GM21723 (cell line): ENCODE measurements at regions not wholly inside any gene's neighbourhood (a gene's known extent, or its start where the extent isn't known, plus 50 kb on each side); places are given as distances from the start of the nearest gene placed in this dataset.

Experiments used
- ATAC-seq: cut with Tn5 transposase; IDR thresholded peaks from one replicate; pipeline ENCODE4 v1.9.1; 2021; ENCODE audit warnings: mild to moderate bottlenecking, moderate library complexity; ENCODE audit not compliant: unreplicated experiment

GRCh38 chr2:21480162-21480561, 356.4 kb downstream of the TDRD15 start:
- ATAC-seq, result no peak

- ATAC-seq, result no peak
Measured at GRCh38 chr2:21484643-21485042, 360.9 kb downstream of the TDRD15 start.

GRCh38 chr2:21486445-21486844, 362.7 kb downstream of the TDRD15 start:
- ATAC-seq, result no peak

- ATAC-seq, result no peak
Measured at GRCh38 chr2:21489080-21489479, 365.3 kb downstream of the TDRD15 start.

- ATAC-seq, result no peak
Measured at GRCh38 chr2:21498016-21498415, 374.2 kb downstream of the TDRD15 start.

- no peak for ATAC-seq
Measured at GRCh38 chr2:21500401-21500945, 376.7 kb downstream of the TDRD15 start.

GRCh38 chr2:21501376-21502027, 377.7 kb downstream of the TDRD15 start:
- ATAC-seq, result no peak

- no peak for ATAC-seq
Measured at GRCh38 chr2:21515903-21516302, 392.1 kb downstream of the TDRD15 start.

GRCh38 chr2:21519412-21519811, 395.6 kb downstream of the TDRD15 start:
- ATAC-seq, result no peak

GRCh38 chr2:21519821-21520220, 396.1 kb downstream of the TDRD15 start:
- ATAC-seq, result no peak

GRCh38 chr2:21535826-21536225, 412.1 kb downstream of the TDRD15 start:
- ATAC-seq, result no peak

- ATAC-seq, result no peak
Measured at GRCh38 chr2:21539685-21540084, 415.9 kb downstream of the TDRD15 start.

- ATAC-seq, result no peak
Measured at GRCh38 chr2:21543630-21544029, 419.9 kb downstream of the TDRD15 start.

- ATAC-seq, result no peak
Measured at GRCh38 chr2:21544392-21544791, 420.6 kb downstream of the TDRD15 start.

GRCh38 chr2:21552981-21553380, 429.2 kb downstream of the TDRD15 start:
- no peak for ATAC-seq

GRCh38 chr2:21559351-21559750, 435.6 kb downstream of the TDRD15 start:
- no peak for ATAC-seq

- no peak for ATAC-seq
Measured at GRCh38 chr2:21561965-21562364, 438.2 kb downstream of the TDRD15 start.

- no peak for ATAC-seq
Measured at GRCh38 chr2:21567395-21567794, 443.6 kb downstream of the TDRD15 start.

- ATAC-seq, result no peak
Measured at GRCh38 chr2:21571686-21572085, 447.9 kb downstream of the TDRD15 start.

GRCh38 chr2:21580391-21580790, 456.6 kb downstream of the TDRD15 start:
- no peak for ATAC-seq

- ATAC-seq, result no peak
Measured at GRCh38 chr2:21585881-21586280, 462.1 kb downstream of the TDRD15 start.

- no peak for ATAC-seq
Measured at GRCh38 chr2:21590026-21590690, 466.4 kb downstream of the TDRD15 start.
